A673 (cell line): ENCODE measurements at regions not wholly inside any gene's neighbourhood (a gene's known extent, or its start where the extent isn't known, plus 50 kb on each side); places are given as distances from the start of the nearest gene placed in this dataset.

Experiments used
- EZH2 ChIP-seq: fragments of 200-600 bp; sonication (generic); IDR thresholded peaks from 2 replicates; pipeline ENCODE4 v1.6.1; 2017; ENCODE audit warnings: borderline replicate concordance, low read depth, mild to moderate bottlenecking, mixed read lengths, antibody characterized with exemption, low read length; ENCODE audit not compliant: poor library complexity, severe bottlenecking
- TF ChIP-seq, protein P1 (sequence below): fragments of 300-800, 200-600 bp; sonication (generic); conservative IDR thresholded peaks from 2 replicates; pipeline ENCODE4 v1.5.1; 2017; ENCODE audit warnings: low read depth, mild to moderate bottlenecking, antibody characterized with exemption, low read length, moderate library complexity, mixed read lengths

- TF ChIP-seq, protein P1, sequence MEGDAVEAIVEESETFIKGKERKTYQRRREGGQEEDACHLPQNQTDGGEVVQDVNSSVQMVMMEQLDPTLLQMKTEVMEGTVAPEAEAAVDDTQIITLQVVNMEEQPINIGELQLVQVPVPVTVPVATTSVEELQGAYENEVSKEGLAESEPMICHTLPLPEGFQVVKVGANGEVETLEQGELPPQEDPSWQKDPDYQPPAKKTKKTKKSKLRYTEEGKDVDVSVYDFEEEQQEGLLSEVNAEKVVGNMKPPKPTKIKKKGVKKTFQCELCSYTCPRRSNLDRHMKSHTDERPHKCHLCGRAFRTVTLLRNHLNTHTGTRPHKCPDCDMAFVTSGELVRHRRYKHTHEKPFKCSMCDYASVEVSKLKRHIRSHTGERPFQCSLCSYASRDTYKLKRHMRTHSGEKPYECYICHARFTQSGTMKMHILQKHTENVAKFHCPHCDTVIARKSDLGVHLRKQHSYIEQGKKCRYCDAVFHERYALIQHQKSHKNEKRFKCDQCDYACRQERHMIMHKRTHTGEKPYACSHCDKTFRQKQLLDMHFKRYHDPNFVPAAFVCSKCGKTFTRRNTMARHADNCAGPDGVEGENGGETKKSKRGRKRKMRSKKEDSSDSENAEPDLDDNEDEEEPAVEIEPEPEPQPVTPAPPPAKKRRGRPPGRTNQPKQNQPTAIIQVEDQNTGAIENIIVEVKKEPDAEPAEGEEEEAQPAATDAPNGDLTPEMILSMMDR, result no peak
- TF ChIP-seq EZH2, result no peak
These were observed 724.6 kb downstream of the PTPRU start for GRCh38 chr1:29960876-29961275.
